Adipocyte (in vitro differentiated cells): ENCODE measurements at regions not wholly inside any gene's neighbourhood (a gene's known extent, or its start where the extent isn't known, plus 50 kb on each side); places are given as distances from the start of the nearest gene placed in this dataset.

ENCODE experiments used
- DNase-seq: peaks from one replicate; pipeline ENCODE4 v3.0.0-alpha.2; 2015; ENCODE audit warnings: low read depth
- H3K27me3 ChIP-seq: replicated peaks from 2 replicates; pipeline ENCODE4 v1.7.0; 2013; ENCODE audit warnings: mild to moderate bottlenecking, low read length, moderate library complexity; ENCODE audit not compliant: control insufficient read depth, insufficient read depth
- H3K36me3 ChIP-seq: 2 replicates; pipeline ENCODE4 v1.7.0; 2013; ENCODE audit warnings: low read length, mild to moderate bottlenecking, moderate library complexity; ENCODE audit not compliant: control insufficient read depth, insufficient read depth, severe bottlenecking
- H3K4me1 ChIP-seq: 2 replicates; pipeline ENCODE4 v1.7.0; 2013; ENCODE audit warnings: mild to moderate bottlenecking, low read length, moderate library complexity; ENCODE audit not compliant: control insufficient read depth, insufficient read depth
- H3K4me3 ChIP-seq: 2 replicates; pipeline ENCODE4 v1.7.0; 2013; ENCODE audit warnings: mild to moderate bottlenecking, low read length, moderate library complexity
- H3K9ac ChIP-seq: 2 replicates; pipeline ENCODE4 v1.7.0; 2013; ENCODE audit warnings: mild to moderate bottlenecking, low read length, moderate library complexity
- H3K9me3 ChIP-seq: 2 replicates; pipeline ENCODE4 v1.7.0; 2013; ENCODE audit warnings: mild to moderate bottlenecking, low read length, moderate library complexity; ENCODE audit not compliant: control insufficient read depth

DNA sequence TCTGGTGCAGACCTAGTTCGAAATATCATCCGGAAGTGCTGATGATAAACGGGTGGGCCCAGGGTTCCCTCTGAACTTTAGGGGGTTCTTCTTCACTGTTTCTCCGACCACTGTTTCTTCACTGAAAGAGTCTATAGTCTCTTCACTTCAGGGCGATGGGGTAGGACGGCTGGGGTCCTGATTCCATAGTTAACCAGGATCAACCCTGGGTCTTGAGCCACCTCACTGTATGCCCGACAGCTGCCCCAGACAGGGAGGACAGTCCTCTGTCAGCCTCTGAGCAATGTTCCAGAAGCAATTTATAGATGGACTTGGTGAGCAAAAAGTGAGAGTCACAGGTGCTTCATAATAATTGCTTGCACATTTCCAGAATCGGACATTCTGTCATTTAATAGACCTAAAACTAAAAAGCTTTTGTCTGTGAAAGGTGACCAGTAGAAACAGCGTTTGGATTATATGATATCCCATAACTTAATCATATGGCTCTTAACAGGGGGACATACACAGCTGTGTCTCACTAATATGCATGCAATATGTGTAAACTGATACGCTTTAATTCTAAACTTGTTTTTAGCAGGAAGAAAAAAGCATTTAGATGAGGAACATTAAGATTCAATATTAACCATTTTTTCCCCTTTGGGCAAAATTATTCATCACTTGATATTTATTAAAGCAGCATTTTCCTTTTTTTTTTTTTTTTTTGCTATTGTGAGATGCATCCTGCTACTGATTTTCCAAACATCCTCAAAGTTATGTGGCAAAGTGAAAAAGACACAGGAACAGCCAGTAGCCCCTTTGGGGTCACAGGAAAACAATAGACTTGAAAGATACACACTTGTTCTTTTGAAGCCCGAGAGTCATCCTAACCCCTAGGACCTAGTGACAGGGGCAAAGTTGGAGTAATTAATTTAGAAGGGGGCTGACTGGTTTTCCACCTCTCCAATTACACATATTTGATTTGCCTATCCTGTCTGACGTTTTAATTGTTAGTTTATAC is 277.0 kb downstream of the ZNF536 start:
- no peak for DNase-seq
- H3K9ac ChIP-seq, result no peak overlapping the region
- H3K9me3 ChIP-seq, result no peaks in the 10 kb centered on the region
- H3K27me3 ChIP-seq, result peaks cover 49% of the 10 kb centered on the region
- no peaks in the 10 kb centered on the region for H3K36me3 ChIP-seq
- H3K4me3 ChIP-seq, result no peak overlapping the region
- H3K4me1 ChIP-seq, result no peaks in the 10 kb centered on the region

DNA sequence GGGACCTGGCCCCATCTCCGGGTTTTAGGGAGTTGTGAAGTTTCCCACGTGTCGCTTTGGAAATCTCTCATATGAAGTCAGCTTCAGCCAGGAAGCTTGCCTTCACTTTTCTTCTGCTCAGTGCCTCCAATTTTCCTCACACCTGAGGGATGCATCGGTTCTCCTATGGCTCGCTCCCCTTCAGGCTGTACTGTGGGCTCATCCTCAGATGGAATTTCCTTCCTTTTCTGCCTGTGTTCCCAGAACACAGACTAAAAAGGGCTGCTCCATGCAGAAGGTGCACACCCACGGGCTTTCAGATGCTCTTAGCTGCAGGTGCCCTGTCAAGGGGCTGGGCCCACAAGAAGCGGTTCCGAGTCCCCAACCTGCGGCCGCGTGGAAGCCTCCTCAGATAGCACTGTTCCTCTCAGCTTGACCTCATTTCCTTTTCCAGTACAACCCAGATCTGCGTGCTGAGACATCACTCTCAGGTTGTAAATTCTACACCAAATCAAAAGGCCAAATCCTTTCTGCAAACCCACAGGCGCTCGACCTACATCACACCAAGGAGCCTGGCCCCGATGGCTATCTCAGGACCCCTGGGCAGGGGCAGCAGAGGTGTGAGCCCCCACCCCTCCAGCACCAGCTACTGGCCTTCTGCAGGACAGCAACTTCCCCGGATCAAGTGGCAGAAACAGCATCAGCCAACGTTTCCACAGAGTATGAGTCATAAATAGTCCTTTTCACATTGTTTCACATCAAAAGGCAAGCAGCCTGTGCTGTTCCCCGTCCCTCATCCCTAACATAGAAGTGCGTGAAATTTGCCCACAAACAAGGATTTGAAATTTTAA is 275.9 kb downstream of the ZNF536 start:
- H3K36me3 ChIP-seq, result no peaks in the 10 kb centered on the region
- H3K4me1 ChIP-seq, result no peaks in the 10 kb centered on the region
- H3K4me3 ChIP-seq, result no peak overlapping the region
- H3K27me3 ChIP-seq, result peaks cover 49% of the 10 kb centered on the region
- peak; percentile 7 for DNase-seq
- H3K9ac ChIP-seq, result no peak overlapping the region
- H3K9me3 ChIP-seq, result no peaks in the 10 kb centered on the region

DNA sequence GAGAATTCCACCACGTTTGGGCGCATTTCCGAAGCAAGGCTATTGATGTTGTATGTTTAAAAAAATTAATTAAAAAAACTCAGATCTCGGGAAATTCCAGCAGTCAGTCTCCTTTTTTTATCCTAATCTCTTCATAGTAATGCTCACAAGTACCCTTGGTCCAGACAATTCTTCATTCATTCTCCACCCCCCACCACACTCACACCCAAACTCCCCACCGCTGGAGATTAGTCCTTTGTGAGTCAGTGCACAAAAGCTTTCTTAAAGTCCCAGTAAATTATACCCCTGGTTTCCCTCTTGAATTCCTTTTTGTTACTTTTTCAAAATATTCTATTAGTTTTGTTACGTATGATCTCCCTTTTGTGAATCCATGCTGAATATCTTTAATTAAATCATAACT is 274.6 kb downstream of the ZNF536 start:
- Histone ChIP-seq H3K9ac (no peak overlapping the region), H3K4me3 (no peak overlapping the region), H3K36me3 (no peaks in the 10 kb centered on the region), H3K9me3 (no peaks in the 10 kb centered on the region), H3K27me3 (peaks cover 46% of the 10 kb centered on the region), H3K4me1 (no peaks in the 10 kb centered on the region)
- DNase-seq, result no peak

DNA sequence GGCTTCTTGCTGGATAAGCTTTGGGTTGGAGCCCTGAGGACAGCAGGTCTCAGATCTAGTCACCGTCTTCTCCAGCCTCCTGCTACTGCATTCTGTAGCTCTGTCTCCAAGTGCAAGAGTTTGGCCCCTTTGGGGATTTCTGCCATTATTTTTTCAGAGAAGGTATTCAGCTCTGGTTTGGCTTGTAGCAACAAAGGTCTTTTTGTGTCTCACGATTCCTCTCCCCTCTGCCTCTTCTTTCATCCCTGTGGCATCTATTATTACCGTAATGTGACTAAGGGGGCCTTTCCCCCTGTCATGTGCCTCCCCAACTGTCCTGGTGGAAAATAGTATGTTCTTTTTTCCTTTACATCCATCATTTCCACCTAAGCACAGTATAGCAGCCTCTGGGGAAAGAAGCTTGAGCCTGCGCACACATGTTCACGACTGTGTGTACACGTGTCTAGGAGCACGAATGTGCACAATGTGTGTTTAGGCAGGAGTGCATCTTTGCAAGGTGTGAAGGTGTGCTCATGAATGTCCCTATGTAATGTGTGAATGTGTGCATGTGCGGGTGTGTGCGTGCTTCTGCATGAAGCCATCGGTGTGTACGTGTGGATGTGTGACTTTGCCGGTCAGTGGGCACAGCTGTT is 273.9 kb downstream of the ZNF536 start:
- no peaks in the 10 kb centered on the region for H3K36me3 ChIP-seq
- H3K4me1 ChIP-seq, result no peaks in the 10 kb centered on the region
- H3K27me3 ChIP-seq, result peaks cover 48% of the 10 kb centered on the region
- H3K4me3 ChIP-seq, result no peak overlapping the region
- no peak overlapping the region for H3K9ac ChIP-seq
- H3K9me3 ChIP-seq, result no peaks in the 10 kb centered on the region
- DNase-seq, result no peak

DNA sequence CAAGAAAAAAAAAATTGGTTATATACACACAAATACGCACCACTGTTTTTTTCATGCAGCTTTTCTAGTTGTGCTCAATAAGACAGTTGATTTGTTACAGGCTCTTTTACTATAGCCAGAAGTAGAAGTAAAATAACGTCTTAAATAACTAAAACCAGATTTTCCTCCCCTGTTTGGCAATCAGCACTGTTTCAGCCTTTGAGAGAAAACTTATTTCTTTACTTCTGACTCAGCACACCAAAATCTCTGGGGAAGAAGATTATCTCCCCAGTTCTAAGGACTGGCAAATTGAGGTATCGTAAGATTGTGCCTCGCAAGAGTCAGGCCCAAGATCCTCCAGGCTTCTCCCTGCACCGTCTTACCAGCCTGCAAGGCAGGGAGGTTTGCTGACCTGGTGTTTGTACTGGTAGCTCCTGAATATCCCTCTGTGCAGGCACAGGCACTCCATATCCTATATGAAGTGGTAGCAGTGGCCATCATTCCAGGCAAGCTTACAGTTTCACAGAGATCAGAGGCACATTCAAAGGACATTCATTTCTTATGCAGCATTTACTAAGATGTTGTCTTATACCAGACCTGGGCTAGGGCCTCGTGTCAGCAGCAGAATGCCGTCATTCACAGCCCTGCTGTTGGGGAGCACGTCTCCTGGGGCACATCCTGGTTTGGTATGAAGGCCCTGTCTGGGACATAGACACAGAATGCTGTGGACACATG is 268.2 kb downstream of the ZNF536 start:
- Histone ChIP-seq H3K4me3 (no peak overlapping the region), H3K27me3 (peaks cover 18% of the 10 kb centered on the region), H3K36me3 (no peaks in the 10 kb centered on the region), H3K9ac (no peak overlapping the region), H3K4me1 (no peaks in the 10 kb centered on the region), H3K9me3 (peaks cover 4% of the 10 kb centered on the region)
- DNase-seq, result no peak

DNA sequence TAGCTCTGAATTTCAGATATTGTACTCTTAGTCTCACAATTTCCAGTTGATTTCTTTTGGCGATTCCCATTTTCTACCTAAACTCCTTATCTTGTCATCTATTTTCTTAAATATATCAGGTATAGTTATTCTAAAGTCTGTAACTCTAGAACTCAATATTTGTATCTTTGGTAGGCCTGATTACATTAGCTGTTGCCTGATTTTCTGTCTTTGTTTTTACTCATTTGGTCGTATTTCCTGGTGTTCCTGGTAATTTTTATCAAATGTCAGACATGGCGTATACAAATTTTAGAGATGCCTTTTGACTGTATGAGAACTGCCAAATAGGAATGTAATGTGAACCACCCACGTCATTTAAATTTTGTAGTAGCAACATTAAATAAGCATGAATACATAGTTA is 266.7 kb downstream of the ZNF536 start:
- peaks cover 18% of the 10 kb centered on the region for H3K27me3 ChIP-seq
- no peak overlapping the region for H3K4me3 ChIP-seq
- H3K9ac ChIP-seq, result no peak overlapping the region
- H3K4me1 ChIP-seq, result no peaks in the 10 kb centered on the region
- peaks cover 4% of the 10 kb centered on the region for H3K9me3 ChIP-seq
- H3K36me3 ChIP-seq, result no peaks in the 10 kb centered on the region
- DNase-seq, result no peak

DNA sequence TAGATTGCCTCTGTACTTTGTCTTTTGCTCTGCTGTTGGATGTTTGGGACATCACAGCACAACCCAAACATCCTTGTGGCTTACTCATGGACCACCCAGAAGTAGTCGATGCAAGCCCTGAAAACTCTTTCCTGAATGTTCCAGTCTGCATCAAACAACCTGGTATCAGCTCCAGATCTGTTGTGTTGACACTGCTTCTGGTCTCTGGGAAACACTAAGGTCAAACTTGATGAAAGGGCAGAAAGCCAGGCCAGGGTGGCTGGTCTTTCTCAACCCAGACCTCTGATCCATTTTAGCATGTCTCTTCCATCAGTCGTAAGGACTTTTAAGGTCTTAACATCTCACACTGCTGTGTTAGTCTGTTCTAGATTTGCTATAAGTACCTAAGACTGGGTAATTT is 265.7 kb downstream of the ZNF536 start:
- peaks cover 4% of the 10 kb centered on the region for H3K9me3 ChIP-seq
- H3K4me3 ChIP-seq, result no peak overlapping the region
- no peak for DNase-seq
- no peak overlapping the region for H3K9ac ChIP-seq
- peaks cover 15% of the 10 kb centered on the region for H3K27me3 ChIP-seq
- H3K36me3 ChIP-seq, result no peaks in the 10 kb centered on the region
- no peaks in the 10 kb centered on the region for H3K4me1 ChIP-seq

DNA sequence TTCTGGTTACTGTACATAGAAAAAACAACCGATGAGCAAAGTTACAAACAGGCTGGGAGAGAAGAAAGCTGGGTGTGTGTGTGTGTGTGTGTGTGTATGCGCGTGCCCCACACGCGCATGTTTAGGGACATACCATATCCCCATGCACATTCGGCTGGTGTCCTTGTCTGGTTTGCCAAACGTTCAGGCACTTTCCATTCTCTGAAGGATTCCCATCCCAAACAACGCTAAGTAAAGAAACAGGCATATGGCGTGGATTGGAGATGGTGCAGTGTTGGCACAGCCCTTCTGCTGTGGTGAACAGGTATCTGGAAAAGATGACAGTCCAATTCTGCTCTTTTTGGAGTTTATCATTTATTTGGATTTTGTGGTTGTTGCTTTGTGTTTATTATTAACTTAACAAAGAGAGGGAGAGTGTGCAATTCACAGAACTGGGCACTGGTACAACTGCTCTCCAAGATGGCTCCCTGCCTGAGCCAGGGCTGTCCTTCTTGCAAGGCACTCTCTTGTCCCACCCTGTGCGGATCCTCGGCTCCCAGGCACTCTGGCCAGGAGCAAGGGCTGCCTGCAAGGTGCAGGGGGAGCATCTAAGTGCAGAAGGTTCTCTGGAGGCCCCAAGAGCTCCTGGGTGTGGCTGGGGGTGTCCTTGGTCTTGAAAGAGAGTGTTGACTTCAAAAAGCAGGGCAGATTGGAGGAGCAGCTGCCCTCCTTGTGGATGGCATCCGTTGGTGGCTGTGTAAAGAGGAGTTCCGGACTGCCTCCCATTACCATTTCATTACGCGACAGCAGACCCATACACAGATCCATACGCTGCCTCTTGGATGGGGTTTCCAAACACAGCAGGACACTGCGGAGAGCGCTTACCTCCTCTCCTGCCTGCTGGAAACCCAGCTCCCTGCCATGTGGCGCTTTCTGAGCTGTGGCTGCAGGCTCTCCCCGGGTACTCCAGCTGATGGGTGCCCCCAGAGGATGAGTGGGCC is 263.1 kb downstream of the ZNF536 start:
- H3K4me3 ChIP-seq, result no peak overlapping the region
- H3K9ac ChIP-seq, result no peak overlapping the region
- no peaks in the 10 kb centered on the region for H3K36me3 ChIP-seq
- peaks cover 14% of the 10 kb centered on the region for H3K27me3 ChIP-seq
- peaks cover 4% of the 10 kb centered on the region for H3K9me3 ChIP-seq
- DNase-seq, result no peak
- H3K4me1 ChIP-seq, result no peaks in the 10 kb centered on the region

DNA sequence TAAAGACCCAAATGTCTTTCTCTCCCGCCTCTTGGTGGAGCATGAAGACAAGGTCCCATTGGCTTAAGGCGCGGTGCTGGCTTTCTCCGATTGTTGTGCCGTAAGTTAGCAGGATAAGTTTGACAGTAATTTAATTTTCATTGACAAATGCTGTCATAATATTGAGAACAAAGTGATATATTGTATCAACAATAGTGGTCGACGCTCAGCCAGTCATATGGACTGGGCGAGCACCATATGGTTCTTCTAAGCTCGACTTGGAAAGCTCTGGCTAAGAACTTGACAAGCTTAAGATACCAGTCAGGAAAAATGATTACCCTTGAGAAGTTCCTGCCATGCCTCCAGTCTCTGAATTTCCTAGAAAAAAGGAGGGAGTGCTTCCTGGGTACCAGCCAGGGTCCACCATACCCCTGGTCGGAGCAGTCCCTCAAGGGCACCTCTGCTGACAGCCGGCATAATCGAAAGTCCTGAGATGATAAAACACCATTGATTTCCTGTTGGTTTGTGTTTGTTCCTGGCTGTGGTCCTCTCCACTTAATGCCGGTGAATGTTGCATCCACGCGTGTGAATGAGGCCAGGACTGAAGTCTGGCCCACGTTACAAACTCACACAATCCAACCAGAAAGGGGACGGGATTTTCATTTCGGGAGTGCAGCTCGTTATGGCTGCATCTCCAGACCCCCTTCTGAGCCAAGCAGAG is 262.1 kb downstream of the ZNF536 start:
- H3K4me1 ChIP-seq, result no peaks in the 10 kb centered on the region
- no peak overlapping the region for H3K9ac ChIP-seq
- DNase-seq, result no peak
- peaks cover 14% of the 10 kb centered on the region for H3K27me3 ChIP-seq
- H3K4me3 ChIP-seq, result no peak overlapping the region
- peaks cover 2% of the 10 kb centered on the region for H3K9me3 ChIP-seq
- no peaks in the 10 kb centered on the region for H3K36me3 ChIP-seq
